AG10803 (cell line): ENCODE measurements at regions not wholly inside any gene's neighbourhood (a gene's known extent, or its start where the extent isn't known, plus 50 kb on each side); places are given as distances from the start of the nearest gene placed in this dataset.

Source experiments
- DNase-seq: peaks from one replicate; pipeline ENCODE4 v3.0.0; 2010; ENCODE audit warnings: low read depth
- H3K4me3 ChIP-seq: 2 replicates; pipeline ENCODE4 v1.5.1; 2011; ENCODE audit warnings: mild to moderate bottlenecking, low read length, control low read depth
- TF ChIP-seq, protein P1 (sequence below): conservative IDR thresholded peaks from 2 replicates; pipeline ENCODE4 v1.5.1; 2011; ENCODE audit warnings: mild to moderate bottlenecking, low read length, control low read depth, inconsistent platforms

DNA sequence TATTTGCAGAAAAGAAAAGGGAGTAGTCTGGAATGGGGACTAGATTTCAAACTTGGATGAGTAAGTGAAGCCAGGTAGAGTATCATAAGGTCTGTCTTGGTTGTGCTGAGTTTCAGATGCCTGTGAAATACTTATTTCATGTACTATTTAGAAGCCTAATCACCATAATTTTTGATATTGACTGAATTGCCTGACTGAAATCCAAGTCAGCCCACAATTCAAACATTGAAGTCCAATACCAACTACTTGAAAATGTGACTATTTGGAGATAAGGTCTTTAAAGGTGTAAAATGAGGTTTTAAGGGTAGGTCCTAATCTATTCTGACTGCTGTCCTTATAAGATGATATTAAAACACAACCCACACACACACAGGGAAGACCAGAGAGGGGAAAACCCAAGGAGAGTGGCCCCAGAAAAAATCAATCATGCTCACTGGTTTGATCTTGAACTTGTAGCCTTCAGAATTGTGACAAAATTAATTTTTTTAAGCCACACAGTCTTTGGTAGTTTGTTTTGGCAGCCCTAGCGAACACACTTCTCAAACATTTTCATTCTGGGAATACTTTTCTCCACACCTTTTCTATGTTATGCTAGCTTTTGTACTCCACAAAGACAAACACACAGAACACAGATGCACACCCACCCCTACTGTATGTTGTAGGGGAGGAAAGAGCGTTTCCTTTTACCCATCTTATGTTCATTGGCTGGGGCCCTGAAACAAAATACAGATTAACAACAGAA lies 126.3 kb downstream of the HFE start:
- no peak for DNase-seq
- no peak overlapping the region for H3K4me3 ChIP-seq
- TF ChIP-seq, protein P1, sequence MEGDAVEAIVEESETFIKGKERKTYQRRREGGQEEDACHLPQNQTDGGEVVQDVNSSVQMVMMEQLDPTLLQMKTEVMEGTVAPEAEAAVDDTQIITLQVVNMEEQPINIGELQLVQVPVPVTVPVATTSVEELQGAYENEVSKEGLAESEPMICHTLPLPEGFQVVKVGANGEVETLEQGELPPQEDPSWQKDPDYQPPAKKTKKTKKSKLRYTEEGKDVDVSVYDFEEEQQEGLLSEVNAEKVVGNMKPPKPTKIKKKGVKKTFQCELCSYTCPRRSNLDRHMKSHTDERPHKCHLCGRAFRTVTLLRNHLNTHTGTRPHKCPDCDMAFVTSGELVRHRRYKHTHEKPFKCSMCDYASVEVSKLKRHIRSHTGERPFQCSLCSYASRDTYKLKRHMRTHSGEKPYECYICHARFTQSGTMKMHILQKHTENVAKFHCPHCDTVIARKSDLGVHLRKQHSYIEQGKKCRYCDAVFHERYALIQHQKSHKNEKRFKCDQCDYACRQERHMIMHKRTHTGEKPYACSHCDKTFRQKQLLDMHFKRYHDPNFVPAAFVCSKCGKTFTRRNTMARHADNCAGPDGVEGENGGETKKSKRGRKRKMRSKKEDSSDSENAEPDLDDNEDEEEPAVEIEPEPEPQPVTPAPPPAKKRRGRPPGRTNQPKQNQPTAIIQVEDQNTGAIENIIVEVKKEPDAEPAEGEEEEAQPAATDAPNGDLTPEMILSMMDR = no peak

DNA sequence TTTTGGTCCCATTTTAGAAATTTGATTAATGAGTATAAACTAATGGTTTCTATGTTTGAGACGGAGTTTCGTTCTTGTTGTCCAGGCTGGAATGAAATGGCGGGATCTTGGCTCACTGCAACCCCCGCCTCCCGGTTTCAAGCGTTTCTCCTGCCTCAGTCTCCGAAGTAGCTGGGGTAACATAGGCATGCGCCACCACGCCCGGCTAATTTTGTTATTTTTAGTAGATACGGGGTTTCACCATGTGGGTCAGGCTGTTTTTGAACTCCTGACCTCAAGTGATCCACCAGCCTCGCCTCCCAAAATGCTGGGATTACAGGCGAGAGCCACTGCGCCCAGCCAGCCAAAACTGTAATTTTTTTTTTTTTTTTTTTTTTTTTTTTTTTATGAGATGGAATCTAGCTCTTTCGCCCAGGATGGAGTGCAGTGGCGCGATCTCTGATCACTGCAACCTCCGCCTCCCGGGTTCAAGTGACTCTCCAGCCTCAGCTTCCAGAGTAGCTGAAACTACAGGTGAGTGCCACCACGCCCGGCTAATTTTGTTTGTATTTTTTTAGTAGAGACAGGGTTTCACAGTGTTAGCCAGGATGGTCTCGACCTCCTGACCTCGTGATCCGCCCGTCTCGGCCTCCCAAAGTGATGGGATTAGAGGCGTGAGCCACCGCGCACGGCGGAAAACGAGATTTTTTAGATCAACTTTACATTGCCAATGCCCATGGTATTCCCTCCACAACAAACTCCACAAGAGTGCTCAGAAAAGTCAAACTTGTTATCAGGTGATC lies 127.8 kb downstream of the HFE start:
- DNase-seq = no peak
- TF ChIP-seq, protein P1 = no peak
- peak overlapping the region; percentile 68 for H3K4me3 ChIP-seq

DNA sequence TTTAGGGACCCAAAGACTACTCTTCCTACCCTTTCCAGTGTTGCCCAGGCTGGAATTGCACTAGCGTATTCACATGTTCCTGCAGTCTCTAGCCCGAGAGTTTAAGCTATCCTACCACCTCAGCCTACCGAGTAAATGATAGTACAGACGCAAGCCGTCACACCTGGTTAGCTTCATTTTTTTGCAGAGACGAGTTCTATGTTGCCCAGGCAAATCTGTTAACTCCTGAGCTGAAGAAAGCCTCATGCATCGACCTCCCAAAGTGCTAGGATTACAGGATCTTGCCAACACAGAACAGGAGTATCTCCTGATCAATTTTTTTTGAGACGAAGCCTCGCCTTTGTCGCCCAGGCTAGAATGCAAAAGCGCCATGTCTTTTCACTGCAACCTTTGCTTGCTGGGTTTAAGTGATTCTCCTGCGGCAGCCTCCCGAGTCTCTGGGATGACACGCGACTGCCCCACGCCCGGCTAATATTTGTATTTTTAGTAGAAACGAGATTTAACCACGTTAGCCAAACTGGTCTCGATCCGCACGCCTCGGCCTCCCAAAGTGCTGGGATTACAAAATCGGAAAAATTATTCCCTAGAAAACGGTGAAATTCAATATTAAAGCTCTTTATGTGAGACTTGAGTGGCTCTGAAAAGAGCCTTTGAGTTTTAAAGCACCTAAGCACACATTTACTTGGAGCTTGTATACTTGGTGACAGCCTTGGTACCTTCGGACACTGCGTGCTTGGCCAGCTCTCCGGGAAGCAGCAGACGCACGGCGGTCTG lies 128.5 kb downstream of the HFE start:
- no peak for DNase-seq
- TF ChIP-seq, protein P1 = no peak
- H3K4me3 ChIP-seq = peak overlapping the region; percentile 68

DNA sequence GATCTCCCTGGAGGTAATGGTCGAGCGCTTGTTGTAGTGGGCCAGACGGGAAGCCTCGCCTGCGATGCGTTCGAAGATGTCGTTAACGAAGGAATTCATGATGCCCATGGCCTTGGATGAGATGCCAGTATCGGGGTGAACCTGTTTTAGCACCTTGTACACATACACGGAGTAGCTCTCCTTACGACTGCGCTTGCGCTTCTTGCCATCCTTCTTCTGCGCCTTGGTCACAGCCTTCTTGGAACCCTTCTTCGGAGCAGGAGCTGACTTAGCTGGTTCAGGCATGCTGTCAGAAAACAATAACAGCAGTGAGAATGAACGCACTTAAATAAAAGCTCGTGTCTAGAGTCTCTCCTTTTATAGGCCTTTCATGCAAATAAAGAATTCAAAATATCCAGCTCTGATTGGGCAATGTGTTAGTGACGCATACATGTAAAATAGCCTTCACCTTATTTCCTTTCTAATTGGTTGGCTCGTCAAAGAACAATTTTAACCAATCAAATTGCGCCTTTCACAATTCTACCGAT lies 129.2 kb downstream of the HFE start:
- H3K4me3 ChIP-seq = peak overlapping the region; percentile 68
- DNase-seq = peak; percentile 99
- TF ChIP-seq, protein P1 = no peak

DNA sequence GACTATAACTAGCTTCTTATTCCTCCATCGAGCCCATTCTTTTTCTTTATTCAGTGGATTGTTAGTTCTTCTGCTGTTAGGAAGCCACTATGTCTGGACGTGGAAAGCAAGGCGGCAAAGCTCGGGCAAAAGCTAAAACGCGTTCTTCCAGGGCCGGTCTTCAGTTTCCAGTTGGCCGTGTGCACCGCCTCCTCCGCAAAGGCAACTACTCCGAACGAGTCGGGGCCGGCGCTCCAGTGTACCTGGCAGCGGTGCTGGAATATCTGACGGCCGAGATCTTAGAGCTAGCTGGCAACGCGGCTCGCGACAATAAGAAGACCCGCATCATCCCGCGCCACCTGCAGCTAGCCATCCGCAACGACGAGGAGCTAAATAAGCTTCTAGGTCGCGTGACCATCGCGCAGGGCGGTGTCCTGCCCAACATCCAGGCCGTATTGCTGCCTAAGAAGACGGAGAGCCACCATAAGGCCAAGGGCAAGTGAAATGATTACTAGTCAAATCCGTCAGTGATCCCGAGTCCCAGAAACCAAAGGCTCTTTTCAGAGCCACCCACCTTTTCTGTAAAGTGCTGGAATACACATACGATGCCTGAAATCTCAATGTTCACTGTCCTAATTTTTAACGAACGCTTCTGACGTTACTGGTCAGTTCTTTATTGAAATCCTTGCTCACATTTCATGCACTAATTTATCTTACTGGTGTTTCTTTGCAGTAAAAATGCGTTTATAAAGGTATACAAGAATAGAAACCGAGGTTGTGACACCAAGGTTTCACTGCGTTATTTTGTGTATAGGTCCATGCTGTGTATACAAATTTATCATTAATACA lies 129.9 kb downstream of the HFE start:
- H3K4me3 ChIP-seq = peak overlapping the region; percentile 67
- TF ChIP-seq, protein P1 = peak; percentile 54
- peak; percentile 87 for DNase-seq

DNA sequence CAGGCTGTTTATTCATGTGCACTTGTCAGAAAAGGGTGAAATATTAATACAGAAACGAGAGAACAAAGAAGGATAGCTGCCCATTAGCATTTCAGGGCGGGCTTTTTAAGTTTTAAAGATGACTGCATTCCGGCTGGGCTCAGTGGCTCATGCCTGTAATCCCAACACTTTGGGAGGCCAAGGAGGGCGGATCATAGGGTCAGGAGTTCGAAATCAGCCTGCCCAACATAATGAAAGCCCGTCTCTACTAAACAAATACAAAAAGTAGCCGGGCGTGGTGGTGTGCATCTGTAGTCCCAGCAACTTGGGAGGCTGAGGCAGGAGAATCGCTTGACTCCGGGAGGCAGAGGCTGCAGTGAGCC lies 130.5 kb downstream of the HFE start:
- TF ChIP-seq, protein P1 = no peak
- H3K4me3 ChIP-seq = peak overlapping the region; percentile 67
- DNase-seq = no peak
